ENCODE measurements at regions not wholly inside any gene's neighbourhood (a gene's known extent, or its start where the extent isn't known, plus 50 kb on each side); places are given as distances from the start of the nearest gene placed in this dataset.
A peak's percentile ranks its signal among the peaks of the same experiment; 100 is the strongest.

GRCh38 chr5:125365747-125366146 is 619.3 kb upstream of the ZNF608 start:
- Mint-ChIP-seq H3K4me3 (no peak overlapping the region), H3K27ac (no peak overlapping the region), H3K9me3 (peaks cover 5% of the 10 kb centered on the region), H3K27me3 (no peaks in the 10 kb centered on the region), H3K4me1 (no peaks in the 10 kb centered on the region), H3K36me3 (ENCODE audit: low read depth) (no peaks in the 10 kb centered on the region)
- ATAC-seq (ENCODE audit: low read depth) = no peak
- DNase-seq = no peak
- POLR2A ChIA-PET = interaction anchor here (0.7 kb wide), 1 partner anchor 490 kb away, joined by 11 read pairs; no protein-coding TSS in a partner anchor
- no peak for TF ChIP-seq CTCF (IDR thresholded peaks at IDR 0.05)
- CTCF ChIA-PET = no interaction called here
- intact Hi-C loops (cut with micrococcal nuclease) = no loop called here

DNA sequence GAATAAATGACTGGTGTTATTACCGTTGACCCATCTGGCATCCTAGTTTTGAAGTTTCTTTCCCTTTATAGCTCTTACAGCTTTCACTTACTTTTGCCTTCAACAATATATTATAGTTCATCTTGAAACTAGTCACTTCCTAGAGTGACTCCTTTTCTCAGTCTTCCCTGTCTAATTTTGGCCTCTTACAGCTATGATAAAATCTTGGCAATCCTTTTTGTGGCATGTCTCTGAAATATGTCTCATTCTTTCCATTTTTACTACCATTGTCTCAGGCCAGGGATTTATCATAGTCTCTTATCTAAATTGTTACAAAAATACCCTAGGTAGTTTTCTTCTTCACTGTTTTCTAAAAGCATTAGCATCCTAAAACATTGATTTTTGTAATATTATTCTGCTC is 621.3 kb upstream of the ZNF608 start:
- H3K27ac Mint-ChIP-seq = no peak overlapping the region

DNA sequence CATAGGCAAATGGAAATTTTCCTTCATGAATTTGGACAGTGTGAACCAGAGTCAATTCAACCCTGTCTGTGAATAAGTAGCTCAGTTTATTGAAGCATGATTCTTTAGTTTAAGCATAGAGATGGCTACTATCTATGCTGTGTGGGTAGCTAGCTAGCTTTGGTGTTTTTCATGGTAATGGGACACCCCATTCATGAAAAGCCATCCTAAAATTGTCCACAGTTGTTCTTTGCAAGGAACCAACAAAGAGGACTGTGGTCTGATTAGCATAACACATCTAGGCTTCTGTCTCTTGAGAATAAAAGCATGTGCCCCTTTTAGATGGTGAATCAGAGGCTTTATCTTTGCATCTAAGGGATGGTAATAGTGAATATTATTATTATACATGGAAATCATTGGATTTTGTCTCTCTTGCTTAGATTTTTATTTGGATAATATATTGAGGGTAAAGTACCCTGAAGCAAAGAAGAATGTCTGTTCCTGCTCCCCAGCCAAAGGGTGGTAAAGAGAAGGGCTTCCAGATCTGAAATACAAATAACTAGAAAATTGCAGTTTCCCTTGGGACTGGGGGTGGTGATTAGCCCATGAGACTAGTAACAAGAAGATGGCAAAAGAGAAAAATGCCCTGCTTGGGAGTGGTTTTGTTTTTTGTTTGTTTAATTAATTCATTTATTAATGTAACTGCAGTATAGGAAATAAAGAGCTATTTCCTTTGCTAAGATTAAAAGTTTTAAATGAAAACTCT is 624.2 kb upstream of the ZNF608 start:
- ChIA-PET POLR2A (interaction anchor here (0.6 kb wide), 1 partner anchor 624 kb away, joined by 3 read pairs; the partner anchor contains the start of gene ZNF608), CTCF (no interaction called here)
- ATAC-seq (ENCODE audit: low read depth) = no peak

More for the DNA sequence above, 621.3 kb upstream of the ZNF608 start:
- CTCF ChIA-PET = no interaction called here
- no peaks in the 10 kb centered on the region for H3K36me3 Mint-ChIP-seq (ENCODE audit: low read depth)
- no peaks in the 10 kb centered on the region for H3K4me1 Mint-ChIP-seq
- no peak overlapping the region for H3K4me3 Mint-ChIP-seq
- TF ChIP-seq CTCF (IDR thresholded peaks at IDR 0.05) = no peak
- H3K27me3 Mint-ChIP-seq = no peaks in the 10 kb centered on the region
- POLR2A ChIA-PET = no interaction called here
- ATAC-seq (ENCODE audit: low read depth) (no peak), DNase-seq (no peak)
- intact Hi-C loops (cut with micrococcal nuclease) = no loop called here
- H3K9me3 Mint-ChIP-seq = peaks cover 5% of the 10 kb centered on the region

GRCh38 chr5:125372694-125373631 is 626.5 kb upstream of the ZNF608 start:
- H3K27ac Mint-ChIP-seq = no peak overlapping the region
- POLR2A ChIA-PET = no interaction called here
- ATAC-seq (ENCODE audit: low read depth) (no peak), DNase-seq (no peak)
- H3K4me3 Mint-ChIP-seq = no peak overlapping the region
- H3K9me3 Mint-ChIP-seq = peaks cover 5% of the 10 kb centered on the region
- no peaks in the 10 kb centered on the region for H3K36me3 Mint-ChIP-seq (ENCODE audit: low read depth)
- TF ChIP-seq CTCF (IDR thresholded peaks at IDR 0.05) = no peak
- intact Hi-C loops (cut with micrococcal nuclease) = no loop called here
- no peaks in the 10 kb centered on the region for H3K27me3 Mint-ChIP-seq
- peaks cover 6% of the 10 kb centered on the region for H3K4me1 Mint-ChIP-seq
- CTCF ChIA-PET = no interaction called here

More for the DNA sequence above, 624.2 kb upstream of the ZNF608 start:
- no peaks in the 10 kb centered on the region for H3K27me3 Mint-ChIP-seq
- peaks cover 6% of the 10 kb centered on the region for H3K4me1 Mint-ChIP-seq
- H3K27ac Mint-ChIP-seq = no peak overlapping the region
- H3K36me3 Mint-ChIP-seq (ENCODE audit: low read depth) = no peaks in the 10 kb centered on the region
- no peak overlapping the region for H3K4me3 Mint-ChIP-seq
- TF ChIP-seq CTCF (IDR thresholded peaks at IDR 0.05) = no peak
- no peak for DNase-seq
- H3K9me3 Mint-ChIP-seq = peaks cover 5% of the 10 kb centered on the region
- intact Hi-C loops (cut with micrococcal nuclease) = no loop called here

GRCh38 chr5:125375143-125375542 is 628.7 kb upstream of the ZNF608 start:
- POLR2A ChIA-PET = no interaction called here
- CTCF ChIA-PET = no interaction called here
- ATAC-seq (ENCODE audit: low read depth) = peak; percentile 64
- Mint-ChIP-seq H3K9me3 (no peaks in the 10 kb centered on the region), H3K27ac (no peak overlapping the region), H3K27me3 (no peaks in the 10 kb centered on the region), H3K4me1 (peaks cover 6% of the 10 kb centered on the region), H3K4me3 (no peak overlapping the region), H3K36me3 (ENCODE audit: low read depth) (no peaks in the 10 kb centered on the region)
- intact Hi-C loops (cut with micrococcal nuclease) = no loop called here
- TF ChIP-seq CTCF (IDR thresholded peaks at IDR 0.05) = no peak
- no peak for DNase-seq
